K562 (cell line): ENCODE measurements at regions not wholly inside any gene's neighbourhood (a gene's known extent, or its start where the extent isn't known, plus 50 kb on each side); places are given as distances from the start of the nearest gene placed in this dataset.

Experiments used
- ATAC-seq: fragments of 200-7000 bp; cut with Tn5 transposase; 3 replicates; pipeline ENCODE4 v1.9.1; 2020; ENCODE audit warnings: moderate library complexity
- BruUV-seq: library from RNA; stranded (reverse); fragments of 400-500 nt; replicated peaks from 2 replicates; lab custom pipeline; 2021; lab: Mats Ljungman, UMichigan
- CTCF ChIA-PET: fragments of 300-600 bp; formaldehyde crosslinking; extraction: SDS; loops from one replicate; lab custom pipeline; 2021; ENCODE audit warnings: low intra/inter-chr PET ratio; lab: Yijun Ruan, JAX
- POLR2A ChIA-PET: fragments of 300-600, 350-650 bp; sonication (Branson Sonifier 250); formaldehyde crosslinking; extraction: SDS; loops from one replicate; lab custom pipeline; 2021; ENCODE audit warnings: antibody characterized with exemption, inconsistent platforms; lab: Yijun Ruan, JAX
- DNase-seq, 4 experiments: peaks; one replicate each; pipeline versions ENCODE4 v3.0.0 to v3.0.0-alpha.2; 2011 to 2018; ENCODE audit warnings: low spot score in 3 of 4, mixed read lengths in 3 of 4; ENCODE audit errors: extremely low read depth in 1 of 4
- FAIRE-seq: peaks from 2 replicates; lab custom pipeline; 2011; peaks lifted over from hg19 to GRCh38; lab: Jason Lieb, UNC
- H2AFZ ChIP-seq: 2 replicates; pipeline ENCODE4 v1.6.0; 2011; ENCODE audit warnings: low read depth, low read length, control low read depth, inconsistent platforms
- H3K27ac ChIP-seq: fragments of 200-600 bp; 3 replicates; pipeline ENCODE4 v1.8.0; 2011; ENCODE audit warnings: low read depth, mild to moderate bottlenecking, control low read depth, inconsistent platforms, low read length, moderate library complexity, mixed read lengths; ENCODE audit errors: extremely low read depth
- H3K27me3 ChIP-seq, 2 experiments: fragments of 300-600 bp in 1 of 2; 2 replicates in 1 of 2; 3 replicates in 1 of 2; pipeline versions ENCODE4 v1.6.0 to v1.8.0; 2011; ENCODE audit warnings: inconsistent platforms in 2 of 2, low read length in 2 of 2, mild to moderate bottlenecking in 1 of 2, mixed read lengths in 1 of 2, moderate library complexity in 1 of 2; ENCODE audit not compliant: control insufficient read depth in 2 of 2, insufficient read depth in 2 of 2
- H3K36me3 ChIP-seq: fragments of 300-600 bp; 3 replicates; pipeline ENCODE4 v1.8.0; 2011; ENCODE audit warnings: mild to moderate bottlenecking, low read length, inconsistent platforms; ENCODE audit not compliant: control insufficient read depth, insufficient read depth
- H3K4me1 ChIP-seq, 2 experiments: fragments of 200-600 bp in 1 of 2; replicated peaks in 1 of 2; 2 replicates in 1 of 2; 3 replicates in 1 of 2; pipeline versions ENCODE4 v1.5.1 to v1.8.0; 2011; ENCODE audit warnings: inconsistent platforms in 2 of 2, low read length in 2 of 2, mild to moderate bottlenecking in 1 of 2, mixed read lengths in 1 of 2, moderate library complexity in 1 of 2; ENCODE audit not compliant: control insufficient read depth in 2 of 2, insufficient read depth in 2 of 2
- H3K4me2 ChIP-seq: 2 replicates; pipeline ENCODE4 v1.6.1; 2011; ENCODE audit warnings: low read length, control low read depth, inconsistent platforms, mixed read lengths; ENCODE audit not compliant: insufficient read depth
- H3K4me3 ChIP-seq: fragments of 200-600 bp; sonication (generic), shearing (Covaris generic); 2 replicates; pipeline ENCODE4 v1.5.1; 2016; ENCODE audit warnings: control low read depth, inconsistent platforms
- H3K79me2 ChIP-seq: fragments of 200-600 bp; 3 replicates; pipeline ENCODE4 v1.8.0; 2011; ENCODE audit warnings: low read length, inconsistent platforms; ENCODE audit not compliant: control insufficient read depth, insufficient read depth
- H3K9ac ChIP-seq, 2 experiments: 2 replicates each; pipeline versions ENCODE4 v1.6.0 to v1.6.1; 2011; ENCODE audit warnings: low read depth in 2 of 2, low read length in 2 of 2, control low read depth in 1 of 2, inconsistent platforms in 1 of 2, mild to moderate bottlenecking in 1 of 2, mixed read lengths in 1 of 2; ENCODE audit not compliant: insufficient read depth in 1 of 2
- H3K9me1 ChIP-seq: one replicate; pipeline ENCODE4 v1.6.0; 2011; ENCODE audit warnings: inconsistent platforms, mild to moderate bottlenecking, low read length, moderate library complexity; ENCODE audit not compliant: control insufficient read depth, insufficient read depth
- H3K9me3 ChIP-seq: replicated peaks from 2 replicates; pipeline ENCODE4 v1.5.1; 2011; ENCODE audit warnings: low read depth, low read length, inconsistent platforms; ENCODE audit not compliant: control insufficient read depth, insufficient read depth
- H4K20me1 ChIP-seq: replicated peaks from 2 replicates; pipeline ENCODE4 v1.6.1; 2011; ENCODE audit warnings: low read length, inconsistent platforms, mixed read lengths; ENCODE audit not compliant: control insufficient read depth, insufficient read depth
- CTBP1 ChIP-seq: fragments of 450-650 bp; IDR thresholded peaks from 2 replicates; pipeline ENCODE4 v1.6.1; 2016; ENCODE audit warnings: borderline replicate concordance
- GABPA ChIP-seq: fragments of 200-800 bp; sonication (Bioruptor generic); conservative IDR thresholded peaks from 2 replicates; pipeline ENCODE4 v1.6.1; 2016; ENCODE audit warnings: low read depth, missing genetic modification characterization, missing compliant biosample characterization
- HCFC1 ChIP-seq: IDR thresholded peaks from 2 replicates; pipeline ENCODE4 v1.6.1; 2012; ENCODE audit warnings: low read depth, low read length, improper control_type of control experiment
- KDM1A ChIP-seq, 2 experiments: fragments of 450-650 bp; IDR thresholded peaks; 2 replicates each; pipeline ENCODE4 v1.6.1; 2016; ENCODE audit warnings: mild to moderate bottlenecking in 2 of 2
- LARP7 ChIP-seq: fragments of 450-650 bp; IDR thresholded peaks from 2 replicates; pipeline ENCODE4 v1.6.1; 2016
- NR2C2 ChIP-seq, 2 experiments: fragments of 200-800 bp in 1 of 2; sonication (Bioruptor generic) in 1 of 2; sonication (generic) in 1 of 2; formaldehyde crosslinking in 1 of 2; IDR thresholded peaks; 2 replicates each; pipeline versions ENCODE4 v1.6.1 to v1.8.0; 2016 to 2022; ENCODE audit warnings: mild to moderate bottlenecking in 1 of 2, missing compliant biosample characterization in 1 of 2, missing genetic modification characterization in 1 of 2, missing genetic modification reagents in 1 of 2
- PCBP1 ChIP-seq: fragments of 200-400 bp; formaldehyde crosslinking; IDR thresholded peaks from 2 replicates; pipeline ENCODE4 v1.6.1; 2018; ENCODE audit warnings: mild to moderate bottlenecking, low read depth, low read length; ENCODE audit not compliant: poor library complexity, severe bottlenecking
- SMC3 ChIP-seq: conservative IDR thresholded peaks from 2 replicates; pipeline ENCODE4 v1.6.1; 2011; ENCODE audit warnings: low read depth, low read length, improper control_type of control experiment; ENCODE audit not compliant: insufficient read depth
- U2AF2 ChIP-seq: fragments of 200-400 bp; formaldehyde crosslinking; optimal IDR thresholded peaks from 2 replicates; pipeline ENCODE3; 2017; ENCODE audit warnings: low read depth, mild to moderate bottlenecking, low read length
- ZNF121 ChIP-seq: sonication (generic); formaldehyde crosslinking; conservative IDR thresholded peaks from 2 replicates; pipeline ENCODE4 v1.8.0; 2022; ENCODE audit warnings: missing genetic modification reagents
- ZNF282 ChIP-seq: sonication (generic); formaldehyde crosslinking; IDR thresholded peaks from 2 replicates; pipeline ENCODE4 v1.8.1; 2023; ENCODE audit warnings: missing genetic modification reagents
- WGBS: fragments of 100-300 bp; shearing (Covaris generic); methylation state at CpG from one replicate; pipeline ENCODE4 v1.1.6; 2016; ENCODE audit warnings: low coverage, mixed read lengths; ENCODE audit not compliant: insufficient coverage; ENCODE audit errors: missing lambda C conversion rate; 5-methylcytosine and 5-hydroxymethylcytosine counted together
- in situ Hi-C: fragments of 300-500 bp; cut with MboI; formaldehyde crosslinking; loops from 4 replicates; pipeline ENCODE4 v1.15.0; 2018; ENCODE audit warnings: inconsistent platforms, mixed read lengths
- intact Hi-C: fragments of 100-400 bp; cut with micrococcal nuclease; formaldehyde crosslinking; loops from 2 replicates; pipeline ENCODE4 v1.14.2; 2022
- TF ChIP-seq, protein P1 (sequence below): conservative IDR thresholded peaks from 2 replicates; pipeline ENCODE4 v1.6.1; 2011; ENCODE audit warnings: low read depth, mild to moderate bottlenecking, low read length; ENCODE audit not compliant: control insufficient read depth
- TF ChIP-seq, protein P2 (sequence below): fragments of 450-650 bp; formaldehyde crosslinking; IDR thresholded peaks from 2 replicates; pipeline ENCODE4 v1.4.0; 2020; ENCODE audit warnings: mild to moderate bottlenecking, moderate library complexity
- TF ChIP-seq, protein P3 (sequence below): sonication (generic); formaldehyde crosslinking; IDR thresholded peaks from 2 replicates; pipeline ENCODE4 v1.8.0; 2022; ENCODE audit warnings: mild to moderate bottlenecking, missing genetic modification reagents

DNA sequence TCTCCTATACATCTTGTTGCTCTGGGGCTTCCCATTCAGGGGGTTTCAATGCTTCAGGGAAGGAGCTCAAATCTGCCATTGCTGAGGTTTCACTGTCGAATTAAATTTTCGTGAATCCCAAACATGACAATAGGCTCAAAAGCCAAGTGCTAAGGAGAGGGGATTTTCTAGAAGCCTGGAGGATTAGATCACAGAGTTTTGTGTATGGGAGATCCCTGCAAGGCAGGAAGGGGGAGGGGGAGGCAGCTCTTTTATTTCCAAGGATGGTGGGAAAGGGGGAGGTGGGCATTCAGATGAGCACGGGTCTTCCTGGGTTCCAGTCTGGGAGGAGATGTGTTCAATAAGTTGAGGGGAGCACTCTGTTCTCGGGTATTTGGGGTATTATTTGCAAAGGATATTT lies 69.9 kb upstream of the DLG1 start:
- intact Hi-C loops (no loop called here), in situ Hi-C loops (no loop called here)
- H3K79me2 ChIP-seq = no peaks in the 10 kb centered on the region
- H3K9me3 ChIP-seq = no peaks in the 10 kb centered on the region
- H3K27me3 ChIP-seq = peaks cover 51 to 65% of the 10 kb centered on the region in 2 experiments
- no peak overlapping the region for H3K27ac ChIP-seq
- 0% methylated on average over 4 of the region's 4 CpGs for WGBS
- ChIA-PET POLR2A (interaction anchor here (0.6 to 1.5 kb wide), 3 partner anchors 9 to 66 kb away, joined by 3 to 6 read pairs (median 3); no protein-coding TSS in a partner anchor), CTCF (no interaction called here)
- no peak overlapping the region for H3K4me3 ChIP-seq
- no peak for DNase-seq
- H3K9ac ChIP-seq = no peak overlapping the region
- BruUV-seq = no TSS peak
- FAIRE-seq = no peak
- no peak overlapping the region for H3K4me2 ChIP-seq
- no peaks in the 10 kb centered on the region for H3K9me1 ChIP-seq
- H3K4me1 ChIP-seq = no peaks in the 10 kb centered on the region
- H2AFZ ChIP-seq = no peak overlapping the region
- H4K20me1 ChIP-seq = no peaks in the 10 kb centered on the region; the same call in 1 of the 2 replicates
- TF ChIP-seq KDM1A (IDR thresholded peaks at IDR 0.05) = no peak
- TF ChIP-seq, protein P1, sequence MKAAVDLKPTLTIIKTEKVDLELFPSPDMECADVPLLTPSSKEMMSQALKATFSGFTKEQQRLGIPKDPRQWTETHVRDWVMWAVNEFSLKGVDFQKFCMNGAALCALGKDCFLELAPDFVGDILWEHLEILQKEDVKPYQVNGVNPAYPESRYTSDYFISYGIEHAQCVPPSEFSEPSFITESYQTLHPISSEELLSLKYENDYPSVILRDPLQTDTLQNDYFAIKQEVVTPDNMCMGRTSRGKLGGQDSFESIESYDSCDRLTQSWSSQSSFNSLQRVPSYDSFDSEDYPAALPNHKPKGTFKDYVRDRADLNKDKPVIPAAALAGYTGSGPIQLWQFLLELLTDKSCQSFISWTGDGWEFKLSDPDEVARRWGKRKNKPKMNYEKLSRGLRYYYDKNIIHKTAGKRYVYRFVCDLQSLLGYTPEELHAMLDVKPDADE = no peak
- TF ChIP-seq GABPA = no peak
- TF ChIP-seq LARP7 = no peak
- TF ChIP-seq SMC3 = no peak
- TF ChIP-seq ZNF121 (CRISPR knock-in tag) = no peak
- TF ChIP-seq U2AF2 = no peak
- TF ChIP-seq, protein P2, sequence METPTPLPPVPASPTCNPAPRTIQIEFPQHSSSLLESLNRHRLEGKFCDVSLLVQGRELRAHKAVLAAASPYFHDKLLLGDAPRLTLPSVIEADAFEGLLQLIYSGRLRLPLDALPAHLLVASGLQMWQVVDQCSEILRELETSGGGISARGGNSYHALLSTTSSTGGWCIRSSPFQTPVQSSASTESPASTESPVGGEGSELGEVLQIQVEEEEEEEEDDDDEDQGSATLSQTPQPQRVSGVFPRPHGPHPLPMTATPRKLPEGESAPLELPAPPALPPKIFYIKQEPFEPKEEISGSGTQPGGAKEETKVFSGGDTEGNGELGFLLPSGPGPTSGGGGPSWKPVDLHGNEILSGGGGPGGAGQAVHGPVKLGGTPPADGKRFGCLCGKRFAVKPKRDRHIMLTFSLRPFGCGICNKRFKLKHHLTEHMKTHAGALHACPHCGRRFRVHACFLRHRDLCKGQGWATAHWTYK = no peak
- TF ChIP-seq, protein P3, sequence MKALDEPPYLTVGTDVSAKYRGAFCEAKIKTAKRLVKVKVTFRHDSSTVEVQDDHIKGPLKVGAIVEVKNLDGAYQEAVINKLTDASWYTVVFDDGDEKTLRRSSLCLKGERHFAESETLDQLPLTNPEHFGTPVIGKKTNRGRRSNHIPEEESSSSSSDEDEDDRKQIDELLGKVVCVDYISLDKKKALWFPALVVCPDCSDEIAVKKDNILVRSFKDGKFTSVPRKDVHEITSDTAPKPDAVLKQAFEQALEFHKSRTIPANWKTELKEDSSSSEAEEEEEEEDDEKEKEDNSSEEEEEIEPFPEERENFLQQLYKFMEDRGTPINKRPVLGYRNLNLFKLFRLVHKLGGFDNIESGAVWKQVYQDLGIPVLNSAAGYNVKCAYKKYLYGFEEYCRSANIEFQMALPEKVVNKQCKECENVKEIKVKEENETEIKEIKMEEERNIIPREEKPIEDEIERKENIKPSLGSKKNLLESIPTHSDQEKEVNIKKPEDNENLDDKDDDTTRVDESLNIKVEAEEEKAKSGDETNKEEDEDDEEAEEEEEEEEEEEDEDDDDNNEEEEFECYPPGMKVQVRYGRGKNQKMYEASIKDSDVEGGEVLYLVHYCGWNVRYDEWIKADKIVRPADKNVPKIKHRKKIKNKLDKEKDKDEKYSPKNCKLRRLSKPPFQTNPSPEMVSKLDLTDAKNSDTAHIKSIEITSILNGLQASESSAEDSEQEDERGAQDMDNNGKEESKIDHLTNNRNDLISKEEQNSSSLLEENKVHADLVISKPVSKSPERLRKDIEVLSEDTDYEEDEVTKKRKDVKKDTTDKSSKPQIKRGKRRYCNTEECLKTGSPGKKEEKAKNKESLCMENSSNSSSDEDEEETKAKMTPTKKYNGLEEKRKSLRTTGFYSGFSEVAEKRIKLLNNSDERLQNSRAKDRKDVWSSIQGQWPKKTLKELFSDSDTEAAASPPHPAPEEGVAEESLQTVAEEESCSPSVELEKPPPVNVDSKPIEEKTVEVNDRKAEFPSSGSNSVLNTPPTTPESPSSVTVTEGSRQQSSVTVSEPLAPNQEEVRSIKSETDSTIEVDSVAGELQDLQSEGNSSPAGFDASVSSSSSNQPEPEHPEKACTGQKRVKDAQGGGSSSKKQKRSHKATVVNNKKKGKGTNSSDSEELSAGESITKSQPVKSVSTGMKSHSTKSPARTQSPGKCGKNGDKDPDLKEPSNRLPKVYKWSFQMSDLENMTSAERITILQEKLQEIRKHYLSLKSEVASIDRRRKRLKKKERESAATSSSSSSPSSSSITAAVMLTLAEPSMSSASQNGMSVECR (CRISPR knock-in tag) = no peak
- no peak for TF ChIP-seq PCBP1
- no peak for TF ChIP-seq NR2C2 (CRISPR knock-in tag; IDR thresholded peaks at IDR 0.05)
- TF ChIP-seq NR2C2 (tag; IDR thresholded peaks at IDR 0.05) = no peak
- TF ChIP-seq HCFC1 = no peak
- no peak for TF ChIP-seq ZNF282 (CRISPR knock-in tag)
- no peak for TF ChIP-seq CTBP1
- no peak for ATAC-seq
- no peaks in the 10 kb centered on the region for H3K36me3 ChIP-seq
